Mesendoderm (in vitro differentiated cells): ENCODE measurements at regions not wholly inside any gene's neighbourhood (a gene's known extent, or its start where the extent isn't known, plus 50 kb on each side); places are given as distances from the start of the nearest gene placed in this dataset.
A peak's percentile ranks its signal among the peaks of the same experiment; 100 is the strongest.

Experiments used
- DNase-seq: peaks from one replicate; pipeline ENCODE4 v3.0.0; 2013
- H2AK5ac ChIP-seq: 2 replicates; pipeline ENCODE4 v1.6.1; 2013; ENCODE audit warnings: low read length, inconsistent platforms
- H2BK120ac ChIP-seq: 2 replicates; pipeline ENCODE4 v1.6.1; 2013; ENCODE audit warnings: low read depth, mild to moderate bottlenecking, low read length, moderate library complexity, mixed read lengths
- H2BK15ac ChIP-seq: replicated peaks from 2 replicates; pipeline ENCODE4 v1.6.1; 2013; ENCODE audit warnings: low read depth, mild to moderate bottlenecking, moderate library complexity
- H2BK5ac ChIP-seq: 2 replicates; pipeline ENCODE4 v1.6.1; 2013; ENCODE audit warnings: low read length, inconsistent platforms
- H3K18ac ChIP-seq: 2 replicates; pipeline ENCODE4 v1.6.1; 2013; ENCODE audit warnings: mild to moderate bottlenecking, low read length, mixed read lengths
- H3K23ac ChIP-seq: one replicate; pipeline ENCODE4 v1.6.1; 2013; ENCODE audit warnings: low read length
- H3K27ac ChIP-seq: 2 replicates; pipeline ENCODE4 v1.5.1; 2013; ENCODE audit warnings: low read depth, mild to moderate bottlenecking, inconsistent platforms, low read length, moderate library complexity
- H3K27me3 ChIP-seq: 2 replicates; pipeline ENCODE4 v1.6.1; 2013; ENCODE audit warnings: low read length, control low read depth, mild to moderate bottlenecking, inconsistent platforms; ENCODE audit not compliant: insufficient read depth, poor library complexity
- H3K36me3 ChIP-seq: 2 replicates; pipeline ENCODE4 v1.6.1; 2013; ENCODE audit warnings: low read length, inconsistent platforms; ENCODE audit not compliant: control insufficient read depth, insufficient read depth
- H3K4ac ChIP-seq: one replicate; pipeline ENCODE4 v1.6.1; 2013; ENCODE audit warnings: low read depth, mild to moderate bottlenecking, low read length, moderate library complexity
- H3K4me1 ChIP-seq: 2 replicates; pipeline ENCODE4 v1.6.1; 2013; ENCODE audit warnings: low read depth, low read length, inconsistent platforms; ENCODE audit not compliant: control insufficient read depth
- H3K4me2 ChIP-seq: 2 replicates; pipeline ENCODE4 v1.6.1; 2013; ENCODE audit warnings: low read length
- H3K4me3 ChIP-seq: 2 replicates; pipeline ENCODE4 v1.5.1; 2013; ENCODE audit warnings: mild to moderate bottlenecking, low read length
- H3K56ac ChIP-seq: one replicate; pipeline ENCODE4 v1.6.1; 2013; ENCODE audit warnings: low read length
- H3K79me1 ChIP-seq: 2 replicates; pipeline ENCODE4 v1.6.1; 2013; ENCODE audit warnings: low read length, inconsistent platforms
- H3K79me2 ChIP-seq: 2 replicates; pipeline ENCODE4 v1.6.1; 2013; ENCODE audit warnings: mild to moderate bottlenecking, low read length; ENCODE audit not compliant: control insufficient read depth, insufficient read depth
- H3K9ac ChIP-seq: 2 replicates; pipeline ENCODE4 v1.6.1; 2013; ENCODE audit warnings: low read length, inconsistent platforms
- H4K5ac ChIP-seq: one replicate; pipeline ENCODE4 v1.6.1; 2013; ENCODE audit warnings: low read length
- H4K8ac ChIP-seq: one replicate; pipeline ENCODE4 v1.6.1; 2013; ENCODE audit warnings: low read depth, mild to moderate bottlenecking, control low read depth, low read length, moderate library complexity
- WGBS: extraction: QIAGEN DNeasy Blood & Tissue Kit; methylation state at CpG from one replicate; pipeline ENCODE4 v1.1.7; 2013; ENCODE audit warnings: low lambda C conversion rate, missing lambda C conversion rate; ENCODE audit not compliant: insufficient coverage; ENCODE audit errors: extremely low coverage; 5-methylcytosine and 5-hydroxymethylcytosine counted together

DNA sequence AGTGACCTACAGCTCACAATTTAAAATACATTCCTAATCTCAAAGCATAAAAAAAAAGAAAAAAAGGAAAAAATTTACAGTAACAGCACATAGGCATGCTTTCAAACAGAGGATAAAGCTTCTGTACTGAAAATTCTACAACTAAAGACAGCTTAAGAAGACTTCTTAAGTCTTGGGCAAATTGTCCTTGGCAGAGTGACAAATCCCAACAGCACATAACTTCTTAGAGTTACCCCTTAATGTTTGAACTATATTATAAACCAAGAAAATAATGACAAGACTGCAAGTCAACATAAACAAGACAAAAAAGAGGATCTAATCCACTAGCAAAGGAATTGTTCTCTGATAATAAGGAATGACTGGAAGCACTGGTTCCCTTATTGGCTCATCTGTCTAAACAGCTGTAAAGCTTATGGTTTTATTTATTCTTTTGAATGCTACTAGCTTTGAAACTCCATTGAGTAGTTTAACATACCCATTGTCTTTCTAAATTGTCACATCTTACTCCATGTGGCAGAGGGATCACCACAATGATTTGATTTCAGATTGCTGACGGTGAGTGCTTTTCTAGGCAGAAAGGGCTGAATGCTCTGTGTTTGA lies 1576.8 kb upstream of the GOT2 start:
- H3K9ac ChIP-seq = no peak overlapping the region
- no peaks in the 10 kb centered on the region for H3K27me3 ChIP-seq
- no peaks in the 10 kb centered on the region for H3K36me3 ChIP-seq
- H3K4me2 ChIP-seq = no peak overlapping the region
- WGBS = no CpG with 5 or more reads among the region's 1 CpG
- H3K79me1 ChIP-seq = no peaks in the 10 kb centered on the region
- H3K56ac ChIP-seq = no peak overlapping the region
- no peak overlapping the region for H2AK5ac ChIP-seq
- H3K79me2 ChIP-seq = no peaks in the 10 kb centered on the region
- H2BK15ac ChIP-seq = no peak overlapping the region
- H3K4me1 ChIP-seq = no peaks in the 10 kb centered on the region
- no peak overlapping the region for H3K27ac ChIP-seq
- H2BK120ac ChIP-seq = no peak overlapping the region
- no peak overlapping the region for H4K5ac ChIP-seq
- DNase-seq = no peak
- H3K23ac ChIP-seq = no peak overlapping the region
- no peak overlapping the region for H3K4ac ChIP-seq
- H3K18ac ChIP-seq = no peak overlapping the region
- no peak overlapping the region for H4K8ac ChIP-seq
- no peak overlapping the region for H2BK5ac ChIP-seq
- H3K4me3 ChIP-seq = no peak overlapping the region

GRCh38 chr16:60304720-60305119 lies 1570.6 kb upstream of the GOT2 start:
- Histone ChIP-seq H3K9ac (no peak overlapping the region), H3K4me3 (no peak overlapping the region)
- no CpG with 5 or more reads among the region's 2 CpGs for WGBS

GRCh38 chr16:60304066-60304465 lies 1570.0 kb upstream of the GOT2 start:
- Histone ChIP-seq H4K5ac (no peak overlapping the region), H4K8ac (no peak overlapping the region), H3K9ac (no peak overlapping the region), H3K79me1 (no peaks in the 10 kb centered on the region), H2BK15ac (no peak overlapping the region), H3K79me2 (no peaks in the 10 kb centered on the region), H3K27me3 (no peaks in the 10 kb centered on the region), H3K4me3 (no peak overlapping the region), H3K4me2 (no peak overlapping the region), H3K56ac (no peak overlapping the region), H2BK5ac (no peak overlapping the region), H2BK120ac (no peak overlapping the region), H2AK5ac (no peak overlapping the region), H3K4ac (no peak overlapping the region), H3K18ac (no peak overlapping the region), H3K4me1 (no peaks in the 10 kb centered on the region), H3K36me3 (no peaks in the 10 kb centered on the region), H3K23ac (no peak overlapping the region), H3K27ac (no peak overlapping the region)
- no CpG with 5 or more reads among the region's 4 CpGs for WGBS
- DNase-seq = no peak

More at GRCh38 chr16:60304720-60305119, 1570.6 kb upstream of the GOT2 start:
- Histone ChIP-seq H2BK120ac (no peak overlapping the region), H3K56ac (no peak overlapping the region), H3K4me2 (no peak overlapping the region), H3K36me3 (no peaks in the 10 kb centered on the region), H3K4ac (no peak overlapping the region), H3K23ac (no peak overlapping the region), H3K27me3 (no peaks in the 10 kb centered on the region), H3K27ac (no peak overlapping the region), H4K8ac (no peak overlapping the region), H3K79me1 (no peaks in the 10 kb centered on the region), H3K4me1 (no peaks in the 10 kb centered on the region), H4K5ac (no peak overlapping the region), H2AK5ac (no peak overlapping the region), H3K18ac (no peak overlapping the region), H3K79me2 (no peaks in the 10 kb centered on the region), H2BK5ac (no peak overlapping the region), H2BK15ac (peak overlapping the region; percentile 57)
- DNase-seq = no peak

DNA sequence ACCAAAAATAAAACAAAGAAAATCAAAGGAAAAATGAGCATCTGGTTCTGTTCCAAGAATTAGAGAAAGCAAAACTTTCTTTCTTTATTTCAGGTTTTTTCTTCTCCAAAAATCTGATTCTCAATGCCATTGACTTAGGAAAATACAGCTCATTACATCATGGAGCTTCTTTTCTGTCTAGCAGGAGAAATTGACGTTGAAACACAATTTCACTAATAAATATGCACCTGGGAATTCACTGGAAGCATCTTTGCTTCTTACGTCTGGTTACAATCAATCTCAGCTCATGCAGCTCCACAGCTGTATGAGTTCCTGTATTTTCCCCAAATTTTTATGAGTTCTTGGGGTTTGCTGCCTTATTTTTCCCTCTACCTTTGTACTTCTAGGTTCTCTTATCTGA lies 1568.6 kb upstream of the GOT2 start:
- Histone ChIP-seq H3K27me3 (no peaks in the 10 kb centered on the region), H3K4me1 (no peaks in the 10 kb centered on the region), H2AK5ac (no peak overlapping the region), H3K79me1 (no peaks in the 10 kb centered on the region), H3K4me3 (no peak overlapping the region), H3K27ac (no peak overlapping the region), H3K4ac (no peak overlapping the region), H2BK5ac (no peak overlapping the region), H3K18ac (no peak overlapping the region), H4K5ac (no peak overlapping the region), H3K4me2 (no peak overlapping the region), H4K8ac (no peak overlapping the region), H2BK15ac (no peak overlapping the region), H2BK120ac (no peak overlapping the region), H3K9ac (no peak overlapping the region), H3K36me3 (no peaks in the 10 kb centered on the region), H3K23ac (no peak overlapping the region), H3K56ac (no peak overlapping the region), H3K79me2 (no peaks in the 10 kb centered on the region)
- DNase-seq = no peak
- WGBS = no CpG with 5 or more reads among the region's 2 CpGs

- H3K4me2 ChIP-seq = no peak overlapping the region
- DNase-seq = no peak
- no peak overlapping the region for H4K8ac ChIP-seq
- no peak overlapping the region for H3K4me3 ChIP-seq
- no CpG with 5 or more reads among the region's 2 CpGs for WGBS
- no peak overlapping the region for H2BK5ac ChIP-seq
- no peaks in the 10 kb centered on the region for H3K36me3 ChIP-seq
- H3K4me1 ChIP-seq = no peaks in the 10 kb centered on the region
- no peak overlapping the region for H3K56ac ChIP-seq
- H4K5ac ChIP-seq = no peak overlapping the region
- peak overlapping the region; percentile 36 for H2BK15ac ChIP-seq
- H2BK120ac ChIP-seq = no peak overlapping the region
- no peaks in the 10 kb centered on the region for H3K27me3 ChIP-seq
- no peak overlapping the region for H3K9ac ChIP-seq
- H3K23ac ChIP-seq = no peak overlapping the region
- no peak overlapping the region for H2AK5ac ChIP-seq
- no peaks in the 10 kb centered on the region for H3K79me2 ChIP-seq
- H3K4ac ChIP-seq = no peak overlapping the region
- no peak overlapping the region for H3K27ac ChIP-seq
- H3K79me1 ChIP-seq = no peaks in the 10 kb centered on the region
- H3K18ac ChIP-seq = no peak overlapping the region
Measured at GRCh38 chr16:60302261-60302660, 1568.1 kb upstream of the GOT2 start.

DNA sequence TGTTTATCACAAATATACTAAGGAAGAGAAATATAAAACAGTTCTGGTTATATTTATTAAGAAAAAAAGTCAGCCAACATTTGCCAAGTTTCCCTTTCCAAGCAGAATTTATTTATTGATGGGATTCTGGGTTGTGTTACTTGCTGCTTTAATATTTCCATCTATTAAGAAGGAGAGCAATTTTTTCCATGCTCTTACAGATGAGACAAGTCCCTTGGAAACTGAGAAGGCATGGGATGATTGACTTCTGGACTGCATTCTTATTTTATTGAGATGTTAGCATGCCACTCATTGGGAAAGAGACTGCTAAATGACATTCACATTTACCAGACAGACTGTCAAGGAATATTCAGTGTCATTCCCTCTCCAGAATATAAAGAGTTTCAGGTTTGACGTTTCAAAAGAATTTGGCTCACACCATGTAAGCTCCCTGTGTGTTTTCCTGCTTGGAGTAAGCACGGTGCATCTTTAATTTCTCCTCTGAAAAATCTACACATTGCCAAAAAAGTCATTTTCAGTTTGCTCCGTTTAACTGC lies 1565.2 kb upstream of the GOT2 start:
- Histone ChIP-seq H4K5ac (no peak overlapping the region), H3K4ac (no peak overlapping the region), H3K27ac (no peak overlapping the region), H2AK5ac (no peak overlapping the region), H3K9ac (no peak overlapping the region), H2BK15ac (no peak overlapping the region), H3K79me1 (no peaks in the 10 kb centered on the region), H2BK5ac (no peak overlapping the region), H3K79me2 (no peaks in the 10 kb centered on the region), H3K23ac (no peak overlapping the region), H3K4me3 (no peak overlapping the region), H2BK120ac (no peak overlapping the region), H3K27me3 (no peaks in the 10 kb centered on the region), H3K4me2 (no peak overlapping the region), H3K4me1 (no peaks in the 10 kb centered on the region), H3K56ac (no peak overlapping the region), H3K18ac (no peak overlapping the region), H3K36me3 (no peaks in the 10 kb centered on the region), H4K8ac (peak overlapping the region; percentile 28)
- WGBS = no CpG with 5 or more reads among the region's 3 CpGs
- DNase-seq = no peak
